Memory B cell (primary cell): ENCODE measurements at regions not wholly inside any gene's neighbourhood (a gene's known extent, or its start where the extent isn't known, plus 50 kb on each side); places are given as distances from the start of the nearest gene placed in this dataset.
"Not testable (repeated sequence)": the region's sequence is repeated elsewhere in the genome, so short reads cannot be mapped to it uniquely, and the experiment has no call there.

ENCODE experiments used
- ATAC-seq: fragments of 150-1000 bp; cut with Tn5 transposase; 2 replicates; pipeline ENCODE4 v1.10.0; 2021; ENCODE audit warnings: low read depth, mild to moderate bottlenecking, moderate library complexity
- DNase-seq, 2 donors: peaks; one replicate each; pipeline ENCODE4 v3.0.0; 2022; ENCODE audit warnings: low spot score in 2 of 2
- H3K27ac Mint-ChIP-seq: one replicate; pipeline ENCODE4 v1.8.0; 2022; ENCODE audit warnings: mild to moderate bottlenecking, moderate library complexity, mixed read lengths
- H3K27me3 Mint-ChIP-seq: one replicate; pipeline ENCODE4 v1.8.0; 2022; ENCODE audit warnings: mixed read lengths
- H3K36me3 Mint-ChIP-seq: one replicate; pipeline ENCODE4 v1.8.0; 2022; ENCODE audit warnings: mild to moderate bottlenecking, mixed read lengths
- H3K4me1 Mint-ChIP-seq: one replicate; pipeline ENCODE4 v1.8.0; 2022; ENCODE audit warnings: mixed read lengths
- H3K4me3 Mint-ChIP-seq: one replicate; pipeline ENCODE4 v1.8.0; 2022; ENCODE audit warnings: mild to moderate bottlenecking, moderate library complexity, mixed read lengths
- H3K9me3 Mint-ChIP-seq: one replicate; pipeline ENCODE4 v1.8.0; 2022; ENCODE audit warnings: mixed read lengths

DNA sequence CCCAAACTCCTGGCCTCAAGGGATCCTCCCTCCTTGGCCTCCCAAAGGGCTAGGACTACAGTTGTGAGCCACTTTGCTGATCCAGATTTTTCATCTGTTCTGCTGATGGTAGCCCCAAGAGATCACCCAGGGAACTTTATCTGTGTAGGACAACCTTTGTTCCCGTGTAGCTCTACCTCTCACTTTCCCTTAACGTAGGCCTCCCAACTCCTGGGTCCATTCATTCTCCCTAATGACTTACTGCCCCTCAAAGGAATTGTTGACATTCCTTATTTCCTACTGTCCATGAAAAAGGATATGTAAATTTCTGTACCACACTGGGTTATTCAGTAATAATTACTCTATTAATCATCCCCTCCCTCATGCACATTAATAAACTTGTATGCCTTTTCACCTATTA is 51.0 kb upstream of the PHF24 start:
- DNase-seq: no peak
- Mint-ChIP-seq H3K36me3 (no peaks in the 10 kb centered on the region), H3K9me3 (no peaks in the 10 kb centered on the region), H3K27ac (no peak overlapping the region), H3K27me3 (peaks cover 15% of the 10 kb centered on the region), H3K4me1 (no peaks in the 10 kb centered on the region), H3K4me3 (no peak overlapping the region)
- ATAC-seq: no peak

DNA sequence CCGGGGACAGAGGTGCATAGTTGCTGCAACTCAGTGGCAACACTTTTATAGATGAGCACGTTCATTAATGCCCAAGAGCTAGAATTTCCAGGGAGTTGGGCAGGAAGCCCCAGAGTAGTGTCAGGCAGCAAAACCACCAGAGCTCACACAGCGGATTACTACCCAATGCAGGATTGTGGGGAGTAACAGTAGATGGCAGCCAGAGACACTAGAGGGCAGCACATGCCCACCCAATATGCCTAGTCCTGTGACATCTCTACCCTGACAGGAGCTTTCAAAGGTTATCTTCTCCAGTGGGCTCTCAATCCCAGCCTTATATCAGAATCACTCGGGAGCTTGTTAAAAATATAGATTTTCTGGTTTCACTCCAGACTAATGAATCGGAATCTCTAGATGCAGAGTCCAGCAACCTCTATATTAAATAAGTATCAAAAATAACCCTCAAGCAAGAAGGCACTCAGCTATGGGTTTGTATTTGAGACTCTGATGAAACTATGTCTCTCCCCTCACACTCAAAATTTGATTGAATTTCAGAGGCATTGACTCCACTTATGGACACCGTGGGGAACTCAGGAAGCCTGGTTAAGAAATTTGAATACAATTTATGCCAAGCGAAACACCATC is 58.4 kb upstream of the PHF24 start:
- no peak overlapping the region for H3K4me3 Mint-ChIP-seq
- H3K27me3 Mint-ChIP-seq: peaks cover 15% of the 10 kb centered on the region
- no peak overlapping the region for H3K27ac Mint-ChIP-seq
- H3K4me1 Mint-ChIP-seq: no peaks in the 10 kb centered on the region
- ATAC-seq (peak; percentile 100), DNase-seq (peak; percentile 76 to 80)
- H3K9me3 Mint-ChIP-seq: no peaks in the 10 kb centered on the region
- no peaks in the 10 kb centered on the region for H3K36me3 Mint-ChIP-seq

DNA sequence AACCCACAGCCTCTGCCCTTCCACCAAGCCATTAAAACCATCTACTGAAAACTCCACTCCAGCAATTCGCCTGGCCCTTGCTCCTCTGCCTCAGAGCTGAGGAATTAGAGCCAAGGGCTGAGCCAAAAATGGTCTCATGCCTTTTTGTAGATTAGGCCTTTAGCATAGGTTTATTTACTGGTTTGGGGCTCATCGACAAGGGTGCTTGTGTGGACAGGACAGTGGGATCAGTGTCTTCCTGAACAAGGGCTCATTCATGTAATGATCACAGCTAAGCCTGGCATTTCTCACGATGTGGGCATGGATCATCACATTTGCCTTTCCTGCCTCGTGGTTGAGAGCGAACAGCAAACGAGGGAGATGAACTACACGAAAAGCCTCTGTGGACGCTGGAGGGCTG is 59.2 kb upstream of the PHF24 start:
- no peak for DNase-seq
- Mint-ChIP-seq H3K27ac (no peak overlapping the region), H3K36me3 (no peaks in the 10 kb centered on the region), H3K9me3 (no peaks in the 10 kb centered on the region), H3K27me3 (peaks cover 20% of the 10 kb centered on the region), H3K4me1 (no peaks in the 10 kb centered on the region), H3K4me3 (no peak overlapping the region)
- no peak for ATAC-seq

DNA sequence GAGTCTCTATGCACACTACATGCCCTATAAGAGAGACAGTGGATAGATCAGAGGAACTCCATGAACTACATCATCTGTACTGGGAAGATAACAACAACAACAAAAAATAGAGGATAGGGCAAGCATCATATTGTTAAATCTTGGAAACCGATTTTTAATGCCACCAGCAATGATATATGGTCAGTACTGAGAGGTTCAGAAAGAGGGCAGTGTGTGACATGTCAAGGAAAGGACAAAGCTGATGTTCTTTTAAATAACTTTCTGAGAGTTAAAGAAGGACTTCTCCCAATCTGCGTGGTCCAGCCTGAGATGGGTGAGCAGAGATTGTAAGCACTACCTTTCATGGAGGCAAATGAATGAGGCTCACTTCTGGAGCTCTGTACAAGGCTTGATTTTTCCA is 62.0 kb upstream of the PHF24 start:
- DNase-seq (no peak), ATAC-seq (no peak)
- Mint-ChIP-seq H3K4me1 (no peaks in the 10 kb centered on the region), H3K36me3 (no peaks in the 10 kb centered on the region), H3K27me3 (peaks cover 25% of the 10 kb centered on the region), H3K9me3 (no peaks in the 10 kb centered on the region), H3K27ac (no peak overlapping the region), H3K4me3 (no peak overlapping the region)

DNA sequence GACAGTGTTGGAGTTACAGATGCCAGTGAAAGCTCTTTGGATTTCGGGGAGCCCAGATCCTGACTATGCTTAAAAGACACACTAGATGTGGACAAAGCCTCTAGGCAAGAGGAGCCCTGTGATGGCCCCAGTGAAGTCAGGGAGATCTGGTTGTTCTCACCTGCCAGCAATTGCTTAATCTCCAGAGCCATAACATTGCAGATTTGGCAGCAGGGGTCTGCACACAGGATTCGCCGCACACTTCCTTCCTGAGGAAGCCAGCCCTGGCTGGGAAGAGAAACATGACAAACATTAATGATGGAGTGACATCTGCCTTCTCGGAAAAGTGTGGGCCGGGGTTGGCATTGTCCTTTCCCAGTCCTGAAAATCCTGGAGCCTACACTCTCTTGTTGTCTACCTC is 65.2 kb upstream of the PHF24 start:
- Mint-ChIP-seq H3K9me3 (no peaks in the 10 kb centered on the region), H3K27ac (no peak overlapping the region), H3K4me1 (no peaks in the 10 kb centered on the region), H3K27me3 (peaks cover 19% of the 10 kb centered on the region), H3K36me3 (no peaks in the 10 kb centered on the region), H3K4me3 (no peak overlapping the region)
- ATAC-seq (no peak), DNase-seq (no peak)

DNA sequence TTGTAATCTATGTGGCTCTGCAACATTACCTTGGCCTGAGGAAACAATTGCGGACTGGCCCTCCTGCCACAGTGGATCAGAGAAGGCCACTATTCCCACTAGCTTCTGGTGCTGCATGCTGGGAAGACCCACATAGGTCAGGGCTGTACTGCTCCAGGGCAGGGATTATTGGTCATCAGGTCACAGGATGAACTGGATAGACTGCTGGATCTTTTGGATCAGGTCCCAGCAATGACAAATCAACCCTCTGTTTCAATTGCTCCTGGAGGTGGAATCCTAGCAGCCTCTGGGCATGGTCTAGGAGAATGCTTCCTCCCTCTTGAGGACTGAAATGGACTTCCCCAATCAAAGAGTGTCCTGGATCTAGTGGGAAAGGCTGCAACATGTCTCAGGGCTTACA is 66.7 kb upstream of the PHF24 start:
- H3K9me3 Mint-ChIP-seq: no peaks in the 10 kb centered on the region
- no peak overlapping the region for H3K27ac Mint-ChIP-seq
- no peak overlapping the region for H3K4me3 Mint-ChIP-seq
- no peaks in the 10 kb centered on the region for H3K4me1 Mint-ChIP-seq
- no peak for DNase-seq
- ATAC-seq: no peak
- H3K27me3 Mint-ChIP-seq: peaks cover 13% of the 10 kb centered on the region
- H3K36me3 Mint-ChIP-seq: no peaks in the 10 kb centered on the region

DNA sequence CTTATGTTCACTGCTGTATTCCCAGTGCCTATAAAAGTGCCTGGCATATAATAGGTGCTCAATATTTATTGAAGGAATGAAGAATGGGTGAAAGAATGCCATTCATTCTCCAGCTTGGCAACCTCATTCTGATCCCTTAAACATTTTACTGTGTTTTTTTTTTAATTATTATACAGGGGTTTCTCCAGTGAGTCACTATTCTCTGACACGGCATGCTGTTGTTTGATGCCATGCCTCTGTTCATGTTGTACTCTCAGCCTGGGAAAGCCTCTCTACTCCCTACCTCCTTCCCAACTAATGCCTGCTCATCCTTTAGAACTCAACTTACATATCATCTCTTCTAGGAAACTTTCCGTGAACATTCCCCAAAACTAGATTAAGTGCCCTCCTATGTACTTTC is 70.2 kb upstream of the PHF24 start:
- ATAC-seq: no peak
- H3K9me3 Mint-ChIP-seq: no peaks in the 10 kb centered on the region
- no peak for DNase-seq
- H3K27ac Mint-ChIP-seq: no peak overlapping the region
- H3K4me3 Mint-ChIP-seq: no peak overlapping the region
- no peaks in the 10 kb centered on the region for H3K4me1 Mint-ChIP-seq
- H3K36me3 Mint-ChIP-seq: no peaks in the 10 kb centered on the region
- H3K27me3 Mint-ChIP-seq: peaks cover 2% of the 10 kb centered on the region

DNA sequence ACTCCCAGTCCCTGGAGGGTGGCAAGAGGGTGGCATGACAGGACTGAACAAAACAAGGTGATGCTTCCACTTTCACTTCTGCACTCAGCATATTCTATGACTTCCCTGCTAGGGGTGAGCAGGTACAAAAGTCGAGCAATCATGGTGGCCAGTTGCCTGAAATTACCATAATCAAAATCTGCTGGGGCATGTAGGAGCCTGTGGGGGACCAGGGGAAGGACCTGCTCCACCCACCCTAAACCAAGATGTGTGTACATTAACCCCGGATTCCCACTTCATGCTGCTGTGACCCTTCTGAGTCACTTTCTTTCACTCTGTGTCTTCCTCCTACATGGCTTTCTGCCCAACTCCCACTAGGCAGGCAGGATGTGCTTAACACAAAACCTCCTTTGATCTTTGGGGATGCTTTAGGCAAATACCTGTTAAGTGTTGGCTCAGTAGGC is 73.3 kb upstream of the PHF24 start:
- Mint-ChIP-seq H3K9me3 (no peaks in the 10 kb centered on the region), H3K4me3 (no peak overlapping the region), H3K4me1 (no peaks in the 10 kb centered on the region), H3K27ac (no peak overlapping the region), H3K27me3 (no peaks in the 10 kb centered on the region), H3K36me3 (no peaks in the 10 kb centered on the region)
- ATAC-seq (peak; percentile 92), DNase-seq (peak in 1 of 2 donors; percentile 14)

DNA sequence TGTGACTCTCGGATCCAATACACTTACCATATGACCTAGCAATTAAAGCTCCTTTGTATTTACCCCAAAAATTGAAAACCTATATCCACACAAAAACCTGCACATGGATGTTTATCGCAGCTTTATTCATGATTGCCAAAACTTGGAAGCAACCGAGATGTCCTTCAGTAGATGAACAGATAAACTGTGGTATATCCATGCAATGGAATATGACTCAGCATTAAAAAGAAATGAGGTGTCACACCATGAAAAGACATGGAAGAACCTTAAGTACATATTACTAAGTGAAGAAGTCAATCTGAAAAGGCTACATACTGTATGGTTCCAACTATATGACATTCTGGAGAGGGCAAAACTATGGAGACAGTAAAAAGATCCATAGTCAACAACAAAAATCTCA is 82.0 kb upstream of the PHF24 start:
- Mint-ChIP-seq H3K9me3 (no peaks in the 10 kb centered on the region), H3K27me3 (peaks cover 5% of the 10 kb centered on the region), H3K36me3 (no peaks in the 10 kb centered on the region), H3K4me3 (no peak overlapping the region), H3K4me1 (no peaks in the 10 kb centered on the region), H3K27ac (no peak overlapping the region)
- DNase-seq: no peak
- no peak for ATAC-seq

DNA sequence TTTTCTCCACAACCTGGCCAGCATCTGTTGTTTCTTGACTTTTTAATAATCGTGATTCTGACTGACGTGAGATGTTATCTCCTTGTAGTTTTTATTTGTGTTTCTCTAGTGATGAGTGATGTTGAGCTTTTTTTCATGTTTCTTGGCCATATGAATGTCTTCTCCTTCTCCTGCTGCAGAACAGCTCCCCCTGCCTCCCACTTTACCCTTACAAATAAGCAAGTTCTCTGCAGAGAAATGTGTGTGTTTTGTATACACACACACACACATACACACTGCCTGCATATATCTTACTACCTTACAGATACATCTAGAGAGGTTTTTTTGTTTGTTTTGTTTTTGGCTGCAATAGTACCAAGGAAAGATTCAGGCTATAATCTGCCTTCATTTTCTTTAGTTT is 88.7 kb upstream of the PHF24 start:
- no peaks in the 10 kb centered on the region for H3K4me1 Mint-ChIP-seq

DNA sequence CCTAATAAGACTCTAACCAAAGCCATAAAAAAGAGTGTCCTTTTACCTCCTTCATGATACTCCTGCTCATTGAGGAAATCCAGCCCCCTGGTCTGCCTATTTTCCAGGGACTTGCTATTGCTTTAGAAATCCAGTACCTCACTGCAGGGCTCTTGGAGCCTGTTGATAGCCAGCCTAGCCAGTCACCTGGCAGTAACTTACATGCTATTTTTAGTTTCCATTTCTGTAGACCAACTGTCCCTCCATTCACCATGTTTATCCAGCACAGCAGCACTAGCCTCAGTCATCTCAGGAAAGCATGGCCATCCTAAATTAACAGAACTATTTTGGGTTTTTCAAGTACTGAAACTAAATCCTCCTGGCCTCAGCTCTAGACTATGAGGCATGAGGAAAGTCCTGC is 91.5 kb upstream of the PHF24 start:
- ATAC-seq (no peak), DNase-seq (no peak)
- H3K27me3 Mint-ChIP-seq: peaks cover 10% of the 10 kb centered on the region
- H3K9me3 Mint-ChIP-seq: peaks cover 8% of the 10 kb centered on the region
- H3K36me3 Mint-ChIP-seq: peaks cover 5% of the 10 kb centered on the region
- no peak overlapping the region for H3K27ac Mint-ChIP-seq
- H3K4me1 Mint-ChIP-seq: no peaks in the 10 kb centered on the region
- no peak overlapping the region for H3K4me3 Mint-ChIP-seq

More for the DNA sequence above, 88.7 kb upstream of the PHF24 start:
- peaks cover 5% of the 10 kb centered on the region for H3K27me3 Mint-ChIP-seq
- H3K9me3 Mint-ChIP-seq: no peaks in the 10 kb centered on the region
- H3K4me3 Mint-ChIP-seq: no peak overlapping the region
- DNase-seq (no peak), ATAC-seq (no peak)
- H3K36me3 Mint-ChIP-seq: no peaks in the 10 kb centered on the region
- H3K27ac Mint-ChIP-seq: no peak overlapping the region

DNA sequence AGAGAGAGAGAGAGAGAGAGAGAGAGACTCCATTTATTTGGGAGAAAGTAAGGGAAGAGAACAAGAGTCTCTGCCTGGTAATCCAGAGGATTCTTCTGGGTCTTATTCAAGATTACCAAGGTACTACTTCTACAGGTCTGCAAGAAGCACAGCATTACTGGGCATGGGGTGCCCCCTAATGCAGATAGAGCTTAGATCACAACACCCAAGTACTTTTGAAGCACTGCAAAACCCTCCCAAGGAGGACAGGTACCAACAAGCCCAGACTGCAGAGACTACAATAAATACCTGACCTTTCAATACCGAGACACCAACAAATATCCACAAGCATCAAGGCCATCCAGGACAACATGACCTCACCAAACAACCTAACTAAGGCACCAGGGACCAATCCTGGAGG is 94.7 kb upstream of the PHF24 start:
- ATAC-seq: no peak
- H3K4me1 Mint-ChIP-seq: no peaks in the 10 kb centered on the region
- no peak overlapping the region for H3K4me3 Mint-ChIP-seq
- no peak overlapping the region for H3K27ac Mint-ChIP-seq
- no peak for DNase-seq
- H3K27me3 Mint-ChIP-seq: peaks cover 12% of the 10 kb centered on the region
- H3K9me3 Mint-ChIP-seq: peaks cover 11% of the 10 kb centered on the region
- peaks cover 8% of the 10 kb centered on the region for H3K36me3 Mint-ChIP-seq

DNA sequence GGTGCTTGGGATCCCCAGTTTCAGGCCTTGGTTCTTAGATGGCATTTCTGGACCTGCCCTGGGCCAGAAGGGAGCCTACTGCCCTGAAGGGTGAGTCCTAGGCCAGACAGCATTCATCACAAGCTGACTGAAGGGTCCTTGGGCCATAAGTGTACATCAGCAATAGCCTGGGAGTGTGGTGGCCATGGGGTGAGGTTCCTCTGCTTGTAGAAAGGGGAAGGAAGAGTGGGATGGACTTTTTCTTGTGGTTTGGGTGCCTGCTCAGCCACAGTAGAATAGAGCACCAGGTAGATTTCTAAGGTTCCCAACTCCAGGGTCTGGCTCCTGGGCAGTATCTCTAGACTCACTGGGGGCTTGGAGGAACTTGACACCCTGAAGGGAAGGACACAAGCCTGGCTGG is 95.2 kb upstream of the PHF24 start:
- Mint-ChIP-seq H3K27ac (no peak overlapping the region), H3K36me3 (peaks cover 8% of the 10 kb centered on the region), H3K9me3 (peaks cover 15% of the 10 kb centered on the region), H3K27me3 (peaks cover 15% of the 10 kb centered on the region), H3K4me3 (no peak overlapping the region), H3K4me1 (no peaks in the 10 kb centered on the region)
- no peak for DNase-seq
- ATAC-seq: no peak

DNA sequence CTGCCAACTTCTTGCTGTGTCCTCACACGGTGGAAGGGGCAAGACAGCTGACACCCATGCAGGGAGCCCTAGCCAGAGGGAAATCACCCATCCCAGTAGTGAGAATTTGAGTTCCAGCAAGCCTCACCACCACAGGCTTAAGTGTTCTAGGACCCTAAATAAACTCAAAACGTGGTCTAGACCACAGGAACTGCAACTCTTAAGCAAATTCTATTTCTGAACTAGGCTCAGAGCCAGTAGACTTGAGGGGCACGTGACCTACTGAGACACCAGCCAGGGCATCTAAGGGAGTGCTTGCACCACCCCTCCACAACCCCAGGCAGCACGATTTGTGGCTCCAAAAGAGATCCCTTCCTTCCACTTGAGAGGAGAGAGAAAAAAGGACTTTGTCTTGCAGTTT is 96.0 kb upstream of the PHF24 start:
- H3K4me3 Mint-ChIP-seq: no peak overlapping the region
- ATAC-seq (no peak), DNase-seq (no peak)
- H3K4me1 Mint-ChIP-seq: no peaks in the 10 kb centered on the region
- peaks cover 16% of the 10 kb centered on the region for H3K9me3 Mint-ChIP-seq
- H3K27ac Mint-ChIP-seq: no peak overlapping the region
- H3K27me3 Mint-ChIP-seq: peaks cover 15% of the 10 kb centered on the region
- peaks cover 8% of the 10 kb centered on the region for H3K36me3 Mint-ChIP-seq

DNA sequence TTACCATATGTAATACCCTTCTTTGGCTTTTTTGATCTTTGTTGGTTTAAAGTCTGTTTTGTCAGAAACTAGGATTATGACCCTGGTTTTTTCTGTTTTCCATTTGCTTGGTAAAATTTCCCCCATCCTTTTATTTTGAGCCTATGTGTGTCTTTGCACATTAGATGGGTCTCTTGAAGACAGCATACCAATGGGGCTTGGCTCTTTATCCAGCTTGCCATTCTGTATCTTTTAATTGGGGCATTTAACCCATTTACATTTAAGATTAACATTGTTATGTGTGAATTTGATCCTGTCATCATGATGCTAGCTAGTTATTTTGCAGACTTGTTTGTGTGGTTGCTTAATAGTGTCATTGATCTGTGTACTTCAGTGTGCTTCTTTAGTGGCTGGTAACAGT is 103.1 kb upstream of the PHF24 start:
- not testable (repeated sequence) for H3K27me3 Mint-ChIP-seq, DNase-seq, H3K4me1 Mint-ChIP-seq, H3K4me3 Mint-ChIP-seq, H3K36me3 Mint-ChIP-seq, H3K27ac Mint-ChIP-seq, ATAC-seq, H3K9me3 Mint-ChIP-seq
